GM21367 (cell line): ENCODE measurements at regions not wholly inside any gene's neighbourhood (a gene's known extent, or its start where the extent isn't known, plus 50 kb on each side); places are given as distances from the start of the nearest gene placed in this dataset.
A peak's percentile ranks its signal among the peaks of the same experiment; 100 is the strongest.

ENCODE experiments used
- ATAC-seq: cut with Tn5 transposase; IDR thresholded peaks from one replicate; pipeline ENCODE4 v1.9.1; 2021; ENCODE audit not compliant: unreplicated experiment

GRCh38 chr5:128876569-128877382 lies 88.5 kb upstream of the SLC27A6 start:
- ATAC-seq: no peak

GRCh38 chr5:128877476-128877875 lies 87.8 kb upstream of the SLC27A6 start:
- no peak for ATAC-seq

GRCh38 chr5:128881502-128882018 lies 83.7 kb upstream of the SLC27A6 start:
- no peak for ATAC-seq

GRCh38 chr5:128885649-128886255 lies 79.5 kb upstream of the SLC27A6 start:
- ATAC-seq: no peak

- no peak for ATAC-seq
Observed at GRCh38 chr5:128895122-128895521, 70.2 kb upstream of the SLC27A6 start.

- ATAC-seq: no peak
Observed at GRCh38 chr5:128896675-128897074, 68.6 kb upstream of the SLC27A6 start.

GRCh38 chr5:128903550-128903949 lies 61.7 kb upstream of the SLC27A6 start:
- ATAC-seq: no peak

GRCh38 chr5:128904805-128905567 lies 60.3 kb upstream of the SLC27A6 start:
- no peak for ATAC-seq

- peak; percentile 96 for ATAC-seq
Observed at GRCh38 chr5:128905568-128906110, 59.6 kb upstream of the SLC27A6 start.

GRCh38 chr5:128913551-128913950 lies 51.7 kb upstream of the SLC27A6 start:
- ATAC-seq: peak; percentile 47
